SJSA1 (cell line): ENCODE measurements at regions not wholly inside any gene's neighbourhood (a gene's known extent, or its start where the extent isn't known, plus 50 kb on each side); places are given as distances from the start of the nearest gene placed in this dataset.

Experiments used
- DNase-seq, 2 experiments: peaks; one replicate each; pipeline ENCODE4 v3.0.0-alpha.2; 2015 to 2020; ENCODE audit warnings: low spot score in 2 of 2, low read depth in 1 of 2
- H3K27ac ChIP-seq: fragments of 250-450 bp; sonication (Bioruptor Pico); 2 replicates; pipeline ENCODE4 v1.5.1; 2020; ENCODE audit warnings: mild to moderate bottlenecking, moderate library complexity
- H3K27me3 ChIP-seq: fragments of 250-450 bp; sonication (Bioruptor Pico); replicated peaks from 2 replicates; pipeline ENCODE4 v1.5.1; 2020; ENCODE audit warnings: mild to moderate bottlenecking, moderate library complexity
- H3K36me3 ChIP-seq: fragments of 250-450 bp; sonication (Bioruptor Pico); 2 replicates; pipeline ENCODE4 v1.5.1; 2020; ENCODE audit warnings: mild to moderate bottlenecking
- H3K4me1 ChIP-seq: fragments of 250-450 bp; sonication (Bioruptor Pico); replicated peaks from 2 replicates; pipeline ENCODE4 v1.6.1; 2021; ENCODE audit warnings: mild to moderate bottlenecking
- H3K4me3 ChIP-seq: fragments of 250-450 bp; sonication (Bioruptor Pico); 2 replicates; pipeline ENCODE4 v1.5.1; 2020; ENCODE audit warnings: mild to moderate bottlenecking
- H3K9me3 ChIP-seq: fragments of 250-450 bp; sonication (Bioruptor Pico); replicated peaks from 2 replicates; pipeline ENCODE4 v1.5.1; 2020; ENCODE audit warnings: mild to moderate bottlenecking

- no peak overlapping the region for H3K4me3 ChIP-seq
- no peaks in the 10 kb centered on the region for H3K4me1 ChIP-seq
- H3K27me3 ChIP-seq: no peaks in the 10 kb centered on the region
- H3K36me3 ChIP-seq: no peaks in the 10 kb centered on the region
- no peak for DNase-seq
- H3K9me3 ChIP-seq: no peaks in the 10 kb centered on the region
- no peak overlapping the region for H3K27ac ChIP-seq
These were observed 271.9 kb downstream of the STIM2 start for GRCh38 chr4:27132497-27132896.

GRCh38 chr4:27140486-27140885 is 279.8 kb downstream of the STIM2 start:
- Histone ChIP-seq H3K27ac (no peak overlapping the region), H3K9me3 (no peaks in the 10 kb centered on the region), H3K4me1 (no peaks in the 10 kb centered on the region), H3K36me3 (no peaks in the 10 kb centered on the region), H3K4me3 (no peak overlapping the region), H3K27me3 (no peaks in the 10 kb centered on the region)
- DNase-seq: no peak

GRCh38 chr4:27141530-27141929 is 280.9 kb downstream of the STIM2 start:
- H3K27me3 ChIP-seq: no peaks in the 10 kb centered on the region
- no peaks in the 10 kb centered on the region for H3K9me3 ChIP-seq
- no peak overlapping the region for H3K27ac ChIP-seq
- no peak for DNase-seq
- no peak overlapping the region for H3K4me3 ChIP-seq
- no peaks in the 10 kb centered on the region for H3K36me3 ChIP-seq
- no peaks in the 10 kb centered on the region for H3K4me1 ChIP-seq

- no peaks in the 10 kb centered on the region for H3K9me3 ChIP-seq
- H3K27me3 ChIP-seq: no peaks in the 10 kb centered on the region
- H3K4me3 ChIP-seq: no peak overlapping the region
- H3K36me3 ChIP-seq: no peaks in the 10 kb centered on the region
- H3K27ac ChIP-seq: no peak overlapping the region
- H3K4me1 ChIP-seq: no peaks in the 10 kb centered on the region
- no peak for DNase-seq
These were observed 282.2 kb downstream of the STIM2 start for GRCh38 chr4:27142841-27143240.

GRCh38 chr4:27145597-27145996 is 285.0 kb downstream of the STIM2 start:
- H3K36me3 ChIP-seq: no peaks in the 10 kb centered on the region
- no peak overlapping the region for H3K27ac ChIP-seq
- no peak overlapping the region for H3K4me3 ChIP-seq
- no peaks in the 10 kb centered on the region for H3K9me3 ChIP-seq
- DNase-seq: no peak
- H3K4me1 ChIP-seq: no peaks in the 10 kb centered on the region
- H3K27me3 ChIP-seq: no peaks in the 10 kb centered on the region

- Histone ChIP-seq H3K9me3 (no peaks in the 10 kb centered on the region), H3K36me3 (no peaks in the 10 kb centered on the region), H3K27ac (no peak overlapping the region), H3K4me1 (no peaks in the 10 kb centered on the region), H3K27me3 (no peaks in the 10 kb centered on the region), H3K4me3 (no peak overlapping the region)
- DNase-seq: no peak
These were observed 287.7 kb downstream of the STIM2 start for GRCh38 chr4:27148211-27148895.

GRCh38 chr4:27149541-27150212 is 289.0 kb downstream of the STIM2 start:
- Histone ChIP-seq H3K27ac (no peak overlapping the region), H3K27me3 (no peaks in the 10 kb centered on the region), H3K36me3 (no peaks in the 10 kb centered on the region), H3K4me1 (no peaks in the 10 kb centered on the region), H3K4me3 (no peak overlapping the region), H3K9me3 (no peaks in the 10 kb centered on the region)
- no peak for DNase-seq

GRCh38 chr4:27152703-27153102 is 292.1 kb downstream of the STIM2 start:
- no peak overlapping the region for H3K4me3 ChIP-seq
- H3K9me3 ChIP-seq: no peaks in the 10 kb centered on the region
- no peaks in the 10 kb centered on the region for H3K36me3 ChIP-seq
- H3K27ac ChIP-seq: no peak overlapping the region
- no peak for DNase-seq
- no peaks in the 10 kb centered on the region for H3K4me1 ChIP-seq
- no peaks in the 10 kb centered on the region for H3K27me3 ChIP-seq

GRCh38 chr4:27154706-27155105 is 294.1 kb downstream of the STIM2 start:
- Histone ChIP-seq H3K27ac (no peak overlapping the region), H3K4me1 (no peaks in the 10 kb centered on the region)

GRCh38 chr4:27161191-27161590 is 300.6 kb downstream of the STIM2 start:
- Histone ChIP-seq H3K4me1 (no peaks in the 10 kb centered on the region), H3K27ac (no peak overlapping the region), H3K4me3 (no peak overlapping the region), H3K9me3 (no peaks in the 10 kb centered on the region), H3K36me3 (no peaks in the 10 kb centered on the region), H3K27me3 (no peaks in the 10 kb centered on the region)
- no peak for DNase-seq

More at GRCh38 chr4:27154706-27155105, 294.1 kb downstream of the STIM2 start:
- H3K4me3 ChIP-seq: no peak overlapping the region
- no peaks in the 10 kb centered on the region for H3K27me3 ChIP-seq
- no peaks in the 10 kb centered on the region for H3K9me3 ChIP-seq
- no peaks in the 10 kb centered on the region for H3K36me3 ChIP-seq
- no peak for DNase-seq

GRCh38 chr4:27168783-27169182 is 308.1 kb downstream of the STIM2 start:
- Histone ChIP-seq H3K4me3 (no peak overlapping the region), H3K27ac (no peak overlapping the region), H3K27me3 (no peaks in the 10 kb centered on the region), H3K36me3 (no peaks in the 10 kb centered on the region), H3K9me3 (no peaks in the 10 kb centered on the region), H3K4me1 (no peaks in the 10 kb centered on the region)
- DNase-seq: no peak

GRCh38 chr4:27173280-27173679 is 312.6 kb downstream of the STIM2 start:
- H3K4me3 ChIP-seq: no peak overlapping the region
- no peaks in the 10 kb centered on the region for H3K9me3 ChIP-seq
- DNase-seq: no peak
- no peaks in the 10 kb centered on the region for H3K36me3 ChIP-seq
- H3K27me3 ChIP-seq: no peaks in the 10 kb centered on the region
- no peak overlapping the region for H3K27ac ChIP-seq
- no peaks in the 10 kb centered on the region for H3K4me1 ChIP-seq

- DNase-seq: no peak
- no peak overlapping the region for H3K4me3 ChIP-seq
These were observed 315.8 kb downstream of the STIM2 start for GRCh38 chr4:27176400-27176799.

GRCh38 chr4:27176881-27177280 is 316.2 kb downstream of the STIM2 start:
- no peaks in the 10 kb centered on the region for H3K27me3 ChIP-seq
- no peaks in the 10 kb centered on the region for H3K4me1 ChIP-seq
- H3K27ac ChIP-seq: no peak overlapping the region
- no peak overlapping the region for H3K4me3 ChIP-seq
- no peaks in the 10 kb centered on the region for H3K36me3 ChIP-seq
- no peak for DNase-seq
- no peaks in the 10 kb centered on the region for H3K9me3 ChIP-seq

More at GRCh38 chr4:27176400-27176799, 315.8 kb downstream of the STIM2 start:
- H3K9me3 ChIP-seq: no peaks in the 10 kb centered on the region
- H3K4me1 ChIP-seq: no peaks in the 10 kb centered on the region
- no peaks in the 10 kb centered on the region for H3K27me3 ChIP-seq
- H3K36me3 ChIP-seq: no peaks in the 10 kb centered on the region
- no peak overlapping the region for H3K27ac ChIP-seq
